ENCODE measurements at regions not wholly inside any gene's neighbourhood (a gene's known extent, or its start where the extent isn't known, plus 50 kb on each side); places are given as distances from the start of the nearest gene placed in this dataset.

- no peak for DNase-seq
These were observed 416.9 kb upstream of the IRX4 start for GRCh38 chr5:2299388-2300220.

DNA sequence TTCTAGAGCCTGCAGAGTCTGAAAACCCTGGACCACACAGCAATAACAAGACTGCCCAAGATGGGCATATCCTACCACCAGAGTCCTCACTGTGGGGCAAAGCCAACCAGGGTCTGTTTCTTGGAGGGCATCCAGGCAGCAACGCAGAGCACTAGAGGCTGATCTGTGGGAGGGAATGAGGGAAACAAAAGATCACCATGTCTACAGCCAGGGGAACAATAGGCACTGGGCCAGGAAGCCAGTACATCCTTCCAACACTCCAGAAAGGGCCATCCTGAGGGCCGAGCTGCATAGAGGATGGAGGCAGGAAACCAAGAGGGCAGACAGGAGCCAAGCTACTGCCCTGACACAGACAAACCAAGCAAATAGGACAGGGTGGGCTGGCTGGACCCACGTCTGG lies 416.1 kb upstream of the IRX4 start:
- no peak for DNase-seq

- no peak for DNase-seq
These were observed 415.3 kb upstream of the IRX4 start for GRCh38 chr5:2297991-2298390.

DNA sequence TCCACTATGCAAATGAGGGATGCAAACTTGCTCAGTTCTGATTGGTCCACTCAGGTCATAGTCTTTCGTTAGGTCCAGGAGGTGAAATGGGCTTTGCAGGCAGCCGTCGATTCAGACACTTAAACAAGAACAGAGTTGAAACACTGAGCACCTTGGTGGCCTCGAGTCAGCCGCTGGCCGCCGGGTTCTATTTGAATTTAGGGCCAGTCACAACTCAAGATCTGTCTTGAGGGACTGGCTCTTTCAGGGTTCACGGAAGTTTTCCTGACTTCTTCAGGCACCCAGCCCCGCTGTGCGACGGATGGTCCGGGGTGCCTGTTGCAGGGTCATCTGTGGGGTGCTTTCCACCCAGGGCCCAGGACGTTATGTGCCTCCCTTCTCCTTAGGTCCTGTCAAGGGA lies 412.8 kb upstream of the IRX4 start:
- DNase-seq: no peak

DNA sequence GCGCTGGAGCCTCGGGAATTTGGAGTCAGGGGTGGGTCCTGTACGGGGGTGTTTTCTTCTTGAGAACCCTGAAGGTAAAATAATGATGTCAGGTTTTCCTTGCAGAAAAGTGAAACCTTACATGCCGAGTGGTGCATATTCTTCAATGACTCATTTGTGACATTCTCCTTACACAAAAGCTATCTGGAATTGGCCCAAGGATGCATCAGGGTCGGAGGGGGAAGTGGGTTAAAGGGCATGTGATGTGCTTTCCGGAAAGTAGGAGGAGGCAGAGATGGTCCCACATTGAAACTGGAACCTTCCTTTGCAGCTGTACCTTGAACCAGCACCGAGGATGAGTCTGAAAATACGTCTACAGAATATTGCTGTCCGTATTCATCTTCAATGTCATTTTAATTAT lies 411.2 kb upstream of the IRX4 start:
- DNase-seq: no peak

- no peak for DNase-seq
These were observed 408.6 kb upstream of the IRX4 start for GRCh38 chr5:2291146-2291840.

DNA sequence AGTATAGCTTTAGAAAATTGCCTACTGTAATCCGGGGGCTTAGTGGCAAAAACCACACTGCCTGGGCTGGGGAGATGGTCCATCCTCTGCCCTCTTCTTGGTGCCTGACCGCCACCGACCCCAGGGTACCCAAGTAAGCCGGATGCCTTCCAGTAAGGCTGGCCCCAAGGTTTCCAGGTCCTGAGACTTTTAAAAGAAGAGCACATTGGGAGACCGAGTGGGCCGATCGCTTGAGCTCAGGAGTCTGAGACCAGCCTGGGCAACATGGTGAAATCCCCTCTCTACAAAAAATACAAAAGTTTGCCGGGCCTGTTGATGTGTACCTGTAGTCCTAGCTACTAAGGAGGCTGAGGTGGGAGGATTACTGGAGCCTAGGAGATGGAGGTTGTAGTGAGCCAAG lies 406.7 kb upstream of the IRX4 start:
- DNase-seq: no peak

DNA sequence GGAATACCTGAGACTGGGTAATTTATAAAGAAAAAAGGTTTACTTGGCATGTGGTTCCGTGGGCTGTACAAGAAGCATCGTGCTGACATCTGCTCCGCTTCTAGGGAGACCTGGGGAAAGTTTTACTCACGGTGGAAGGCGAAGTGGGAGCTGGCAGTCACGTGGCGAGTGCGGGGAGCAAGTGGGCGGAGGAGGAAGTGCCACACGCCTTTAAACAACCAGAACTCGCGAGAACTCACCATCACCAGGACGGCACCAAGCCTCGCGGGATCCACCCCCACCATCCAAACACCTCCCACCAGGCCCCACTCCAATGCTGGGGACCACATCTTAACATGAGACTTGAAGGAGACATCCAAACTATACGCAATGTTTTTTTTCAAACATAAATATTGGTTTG lies 406.2 kb upstream of the IRX4 start:
- DNase-seq: no peak

GRCh38 chr5:2288466-2288865 lies 405.7 kb upstream of the IRX4 start:
- no peak for DNase-seq

GRCh38 chr5:2286250-2286649 lies 403.5 kb upstream of the IRX4 start:
- DNase-seq: no peak

- DNase-seq: no peak
These were observed 402.0 kb upstream of the IRX4 start for GRCh38 chr5:2284678-2285077.

DNA sequence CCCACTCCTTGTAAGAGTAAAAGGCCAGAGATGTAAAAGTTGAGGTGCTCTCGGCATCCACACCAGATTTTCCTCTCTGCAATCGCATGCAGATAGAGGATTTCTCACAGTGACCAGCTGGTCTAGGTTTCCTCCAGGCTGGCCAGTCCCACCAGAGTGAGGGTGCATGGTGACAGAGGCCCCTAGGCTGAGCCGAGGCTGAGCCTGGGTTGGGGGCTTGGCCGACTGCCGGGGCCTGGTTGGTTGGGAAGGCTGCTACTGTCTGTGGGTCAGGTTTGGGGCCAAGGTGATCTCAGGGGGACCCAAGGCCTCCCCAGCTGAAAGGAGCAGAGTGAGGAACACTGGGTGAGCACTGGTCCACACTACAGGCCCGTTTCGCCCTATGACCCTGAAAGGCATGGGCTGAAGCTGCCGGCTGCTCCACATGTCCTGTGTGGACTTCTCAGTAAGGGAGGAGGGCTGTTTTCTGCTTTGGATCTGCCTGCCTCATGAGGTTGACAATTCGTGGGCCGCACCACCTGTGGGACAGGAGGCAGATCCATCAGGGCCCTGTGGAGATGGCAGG lies 400.8 kb upstream of the IRX4 start:
- DNase-seq: no peak

- no peak for DNase-seq
These were observed 400.2 kb upstream of the IRX4 start for GRCh38 chr5:2282893-2283292.

GRCh38 chr5:2282034-2282690 lies 399.4 kb upstream of the IRX4 start:
- DNase-seq: no peak

- DNase-seq: no peak
These were observed 398.7 kb upstream of the IRX4 start for GRCh38 chr5:2281446-2281845.

DNA sequence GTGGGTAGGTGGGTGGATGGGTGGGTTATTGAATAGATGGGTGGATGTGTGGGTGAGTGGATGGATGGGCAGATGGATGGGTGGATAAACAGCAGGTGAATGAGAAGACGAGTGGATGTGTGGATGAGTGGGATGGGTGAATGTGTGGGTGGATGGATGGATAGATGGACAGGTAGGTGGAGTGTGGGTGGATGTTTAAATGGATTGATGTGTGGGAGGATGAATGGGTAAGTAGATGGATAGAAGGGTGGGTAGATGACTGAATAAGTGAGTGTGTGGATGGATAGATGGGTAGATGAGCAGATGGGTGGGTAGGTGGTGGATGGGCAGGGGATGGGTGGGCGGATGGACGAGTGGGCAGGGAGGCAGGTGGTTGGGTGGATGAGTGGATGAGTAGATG lies 397.6 kb upstream of the IRX4 start:
- no peak for DNase-seq

GRCh38 chr5:2278825-2279456 lies 396.2 kb upstream of the IRX4 start:
- DNase-seq: no peak

- no peak for DNase-seq
These were observed 395.2 kb upstream of the IRX4 start for GRCh38 chr5:2277886-2278285.

GRCh38 chr5:2276101-2276500 lies 393.4 kb upstream of the IRX4 start:
- DNase-seq: no peak

DNA sequence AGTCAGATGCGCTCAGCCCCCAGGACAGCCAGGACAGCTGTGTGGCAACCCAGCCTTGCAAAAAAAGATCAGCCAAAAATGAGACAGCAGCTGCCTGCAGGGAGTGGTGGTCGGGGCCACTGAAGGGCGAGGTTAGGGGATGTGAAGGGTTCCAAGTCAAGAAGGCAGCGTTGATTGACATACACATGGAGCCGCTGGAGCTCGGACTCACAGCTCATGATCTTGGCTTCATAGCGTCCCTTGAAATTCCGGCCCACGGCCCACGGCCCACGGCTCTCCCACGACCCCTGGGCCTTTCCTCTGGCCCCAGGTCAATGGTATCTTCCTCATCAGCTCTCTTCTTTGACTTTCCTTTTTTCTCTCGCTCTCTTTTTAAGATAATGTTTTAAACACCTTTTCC lies 390.0 kb upstream of the IRX4 start:
- no peak for DNase-seq

- DNase-seq: no peak
These were observed 389.3 kb upstream of the IRX4 start for GRCh38 chr5:2272039-2272438.

DNA sequence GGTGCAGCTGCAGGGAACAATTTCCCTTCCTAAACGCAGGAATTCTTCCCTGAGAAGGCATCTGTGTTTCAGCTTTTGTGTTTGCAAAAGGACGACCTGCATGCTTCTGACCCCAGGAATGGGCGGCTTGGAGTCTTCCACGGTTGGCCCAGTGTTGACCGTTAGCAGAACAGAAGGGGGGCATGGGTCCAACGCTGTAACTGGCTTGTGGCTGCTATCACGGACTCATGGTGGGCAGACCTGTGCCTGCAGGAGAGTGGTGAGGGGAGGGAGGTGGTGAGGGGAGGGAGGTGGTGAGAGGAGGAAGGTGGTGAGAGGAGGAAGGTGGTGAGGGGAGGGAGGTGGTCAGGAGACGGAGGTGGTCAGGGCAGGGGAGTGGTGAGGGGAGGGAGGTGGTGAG lies 388.6 kb upstream of the IRX4 start:
- DNase-seq: no peak
